Thyroid gland (tissue), 4 donors: ENCODE measurements at regions not wholly inside any gene's neighbourhood (a gene's known extent, or its start where the extent isn't known, plus 50 kb on each side); places are given as distances from the start of the nearest gene placed in this dataset.

Source experiments
- POLR2A ChIP-seq, 2 donors: fragments of 450-650 bp; IDR thresholded peaks; one replicate each; pipeline ENCODE4 v1.6.1; 2017; ENCODE audit warnings: antibody characterized with exemption in 2 of 2, mild to moderate bottlenecking in 2 of 2, moderate library complexity in 1 of 2
- TF ChIP-seq, protein P1 (sequence below), 6 experiments: fragments of 200-600 bp in 3 of 6; fragments of 450-650 bp in 3 of 6; sonication (generic) in 3 of 6; IDR thresholded peaks; one replicate each; pipeline ENCODE4 v1.5.1; 2016 to 2019; ENCODE audit warnings: antibody characterized with exemption in 6 of 6, mild to moderate bottlenecking in 2 of 6, inconsistent platforms in 1 of 6, moderate library complexity in 1 of 6

DNA sequence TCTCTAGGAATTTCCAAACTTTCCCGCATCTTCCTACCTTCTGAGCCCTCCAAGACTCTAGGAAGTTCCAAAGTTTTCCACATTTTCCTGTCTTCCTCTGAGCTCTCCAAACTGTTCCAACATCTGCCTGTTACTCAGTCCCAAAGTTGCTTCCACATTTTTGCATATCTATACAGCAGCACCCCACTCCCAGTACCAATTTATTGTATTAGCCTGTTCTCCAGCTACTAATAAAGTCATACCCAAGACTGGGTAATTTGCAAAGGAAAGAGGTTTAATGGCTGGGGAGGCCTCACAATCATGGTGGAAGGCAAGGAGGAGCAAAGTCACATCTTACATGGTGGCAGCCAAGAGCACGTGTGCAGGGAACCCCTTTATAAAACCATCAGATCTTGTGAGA lies 82.9 kb upstream of the DSCAM start:
- TF ChIP-seq, protein P1, sequence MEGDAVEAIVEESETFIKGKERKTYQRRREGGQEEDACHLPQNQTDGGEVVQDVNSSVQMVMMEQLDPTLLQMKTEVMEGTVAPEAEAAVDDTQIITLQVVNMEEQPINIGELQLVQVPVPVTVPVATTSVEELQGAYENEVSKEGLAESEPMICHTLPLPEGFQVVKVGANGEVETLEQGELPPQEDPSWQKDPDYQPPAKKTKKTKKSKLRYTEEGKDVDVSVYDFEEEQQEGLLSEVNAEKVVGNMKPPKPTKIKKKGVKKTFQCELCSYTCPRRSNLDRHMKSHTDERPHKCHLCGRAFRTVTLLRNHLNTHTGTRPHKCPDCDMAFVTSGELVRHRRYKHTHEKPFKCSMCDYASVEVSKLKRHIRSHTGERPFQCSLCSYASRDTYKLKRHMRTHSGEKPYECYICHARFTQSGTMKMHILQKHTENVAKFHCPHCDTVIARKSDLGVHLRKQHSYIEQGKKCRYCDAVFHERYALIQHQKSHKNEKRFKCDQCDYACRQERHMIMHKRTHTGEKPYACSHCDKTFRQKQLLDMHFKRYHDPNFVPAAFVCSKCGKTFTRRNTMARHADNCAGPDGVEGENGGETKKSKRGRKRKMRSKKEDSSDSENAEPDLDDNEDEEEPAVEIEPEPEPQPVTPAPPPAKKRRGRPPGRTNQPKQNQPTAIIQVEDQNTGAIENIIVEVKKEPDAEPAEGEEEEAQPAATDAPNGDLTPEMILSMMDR (IDR thresholded peaks at IDR 0.05): no peak
- TF ChIP-seq POLR2A (IDR thresholded peaks at IDR 0.05): no peak
